Right cardiac atrium (tissue), 5 donors: ENCODE measurements at regions not wholly inside any gene's neighbourhood (a gene's known extent, or its start where the extent isn't known, plus 50 kb on each side); places are given as distances from the start of the nearest gene placed in this dataset.

Experiments used
- ATAC-seq, 2 donors: fragments of 200-7000 bp; cut with Tn5 transposase; one replicate each; pipeline versions ENCODE4 v1.8.0 to v1.9.1; 2020; ENCODE audit warnings: moderate library complexity in 2 of 2, mild to moderate bottlenecking in 1 of 2
- DNase-seq, 3 donors: peaks; one replicate each; pipeline ENCODE4 v3.0.0-alpha.2; 2020
- H3K27ac ChIP-seq: one replicate; pipeline ENCODE4 v1.5.1; 2013; ENCODE audit warnings: mild to moderate bottlenecking, low read length, control low read depth, moderate library complexity
- H3K27me3 ChIP-seq: one replicate; pipeline ENCODE4 v1.6.1; 2013; ENCODE audit not compliant: control insufficient read depth, insufficient read depth
- H3K4me1 ChIP-seq: one replicate; pipeline ENCODE4 v1.6.1; 2013; ENCODE audit warnings: low read length; ENCODE audit not compliant: control insufficient read depth, insufficient read depth
- H3K4me3 ChIP-seq: one replicate; pipeline ENCODE4 v1.5.1; 2013; ENCODE audit warnings: low read length, control low read depth
- H3K9me3 ChIP-seq: one replicate; pipeline ENCODE4 v1.6.1; 2013; ENCODE audit warnings: low read length; ENCODE audit not compliant: control insufficient read depth
- WGBS: extraction: QIAGEN DNeasy Blood & Tissue Kit; methylation state at CpG from one replicate; pipeline ENCODE4 v1.1.7; 2013; 5-methylcytosine and 5-hydroxymethylcytosine counted together
- intact Hi-C, 4 donors: fragments of 100-400 bp; cut with DNase I; formaldehyde crosslinking; loops; one replicate each; pipeline versions ENCODE4 v1.11.0 to v1.14.0; 2022 to 2023
- donor health status: healthy with polysubstance abuse.
- donor health status: DM: no; HTN: yes; CAD: no.
- donor health status: DM: no; HTN: no; CAD: no.
- donor health status: DM: no; HTN: yes; CAD: no; lungs with severe emphysema.
- donor health status: DM: yes; HTN: yes; CAD: no.

GRCh38 chr5:30103452-30104202 is 1089.9 kb upstream of the CDH6 start:
- no peak for ATAC-seq
- H3K4me3 ChIP-seq: no peak overlapping the region
- H3K27me3 ChIP-seq: no peaks in the 10 kb centered on the region
- H3K27ac ChIP-seq: no peak overlapping the region
- no peaks in the 10 kb centered on the region for H3K4me1 ChIP-seq
- intact Hi-C loops: no loop called here
- H3K9me3 ChIP-seq: peaks cover 4% of the 10 kb centered on the region
- WGBS: 55% methylated on average over 7 of the region's 7 CpGs
- no peak for DNase-seq

- ATAC-seq (no peak), DNase-seq (no peak)
- H3K9me3 ChIP-seq: peaks cover 4% of the 10 kb centered on the region
- no peaks in the 10 kb centered on the region for H3K27me3 ChIP-seq
- H3K27ac ChIP-seq: no peak overlapping the region
- 47% methylated on average over 1 of the region's 1 CpG for WGBS
- no peak overlapping the region for H3K4me3 ChIP-seq
- no peaks in the 10 kb centered on the region for H3K4me1 ChIP-seq
- intact Hi-C loops: no loop called here
These were observed 1090.4 kb upstream of the CDH6 start for GRCh38 chr5:30103052-30103451.

- intact Hi-C loops: no loop called here
- DNase-seq (no peak), ATAC-seq (no peak)
- peaks cover 4% of the 10 kb centered on the region for H3K9me3 ChIP-seq
- H3K27ac ChIP-seq: no peak overlapping the region
- H3K4me3 ChIP-seq: no peak overlapping the region
- H3K4me1 ChIP-seq: no peaks in the 10 kb centered on the region
- H3K27me3 ChIP-seq: no peaks in the 10 kb centered on the region
- WGBS: 71% methylated on average over 2 of the region's 2 CpGs
These were observed 1091.3 kb upstream of the CDH6 start for GRCh38 chr5:30102185-30102584.

GRCh38 chr5:30100929-30101328 is 1092.6 kb upstream of the CDH6 start:
- WGBS: 68% methylated on average over 2 of the region's 2 CpGs
- no peak overlapping the region for H3K27ac ChIP-seq
- intact Hi-C loops: no loop called here
- DNase-seq (no peak), ATAC-seq (no peak)
- no peaks in the 10 kb centered on the region for H3K27me3 ChIP-seq
- no peaks in the 10 kb centered on the region for H3K4me1 ChIP-seq
- peaks cover 3% of the 10 kb centered on the region for H3K9me3 ChIP-seq
- H3K4me3 ChIP-seq: no peak overlapping the region

- Histone ChIP-seq H3K4me1 (no peaks in the 10 kb centered on the region), H3K27me3 (no peaks in the 10 kb centered on the region), H3K9me3 (no peaks in the 10 kb centered on the region), H3K4me3 (no peak overlapping the region), H3K27ac (no peak overlapping the region)
- no peak for ATAC-seq
- WGBS: 50% methylated on average over 5 of the region's 5 CpGs
- no peak for DNase-seq
- intact Hi-C loops: no loop called here
These were observed 1093.3 kb upstream of the CDH6 start for GRCh38 chr5:30100148-30100713.

GRCh38 chr5:30099634-30100033 is 1093.9 kb upstream of the CDH6 start:
- Histone ChIP-seq H3K27ac (no peak overlapping the region), H3K27me3 (no peaks in the 10 kb centered on the region), H3K4me3 (no peak overlapping the region), H3K9me3 (no peaks in the 10 kb centered on the region), H3K4me1 (no peaks in the 10 kb centered on the region)
- intact Hi-C loops: no loop called here
- DNase-seq (no peak), ATAC-seq (no peak)
- WGBS: 47% methylated on average over 5 of the region's 5 CpGs

GRCh38 chr5:30098940-30099339 is 1094.5 kb upstream of the CDH6 start:
- ATAC-seq: no peak
- WGBS: 76% methylated on average over 3 of the region's 3 CpGs
- intact Hi-C loops: no loop called here

GRCh38 chr5:30092548-30092947 is 1100.9 kb upstream of the CDH6 start:
- Histone ChIP-seq H3K9me3 (no peaks in the 10 kb centered on the region), H3K27ac (no peak overlapping the region), H3K4me1 (no peaks in the 10 kb centered on the region), H3K27me3 (no peaks in the 10 kb centered on the region), H3K4me3 (no peak overlapping the region)
- DNase-seq: no peak
- no peak for ATAC-seq
- 60% methylated on average over 1 of the region's 1 CpG for WGBS
- intact Hi-C loops: no loop called here

More at GRCh38 chr5:30098940-30099339, 1094.5 kb upstream of the CDH6 start:
- Histone ChIP-seq H3K4me3 (no peak overlapping the region), H3K27me3 (no peaks in the 10 kb centered on the region), H3K27ac (no peak overlapping the region), H3K4me1 (no peaks in the 10 kb centered on the region), H3K9me3 (no peaks in the 10 kb centered on the region)
- no peak for DNase-seq

- peak in 1 of 2 donors; percentile 24 for ATAC-seq
- Histone ChIP-seq H3K27me3 (no peaks in the 10 kb centered on the region), H3K27ac (no peak overlapping the region), H3K9me3 (peaks cover 3% of the 10 kb centered on the region), H3K4me3 (no peak overlapping the region), H3K4me1 (no peaks in the 10 kb centered on the region)
- intact Hi-C loops: no loop called here
- 83% methylated on average over 18 of the region's 18 CpGs for WGBS
- peak in 2 of 3 donors; percentile 28 to 41 for DNase-seq
These were observed 1123.8 kb upstream of the CDH6 start for GRCh38 chr5:30069441-30070263.

- intact Hi-C loops: no loop called here
These were observed 1130.0 kb upstream of the CDH6 start for GRCh38 chr5:30063503-30063902.

GRCh38 chr5:30051976-30052375 is 1141.5 kb upstream of the CDH6 start:
- WGBS: 79% methylated on average over 2 of the region's 2 CpGs
- intact Hi-C loops: no loop called here
- peaks cover 2% of the 10 kb centered on the region for H3K9me3 ChIP-seq
- DNase-seq (no peak), ATAC-seq (no peak)
- no peaks in the 10 kb centered on the region for H3K27me3 ChIP-seq
- no peaks in the 10 kb centered on the region for H3K4me1 ChIP-seq
- H3K4me3 ChIP-seq: no peak overlapping the region
- no peak overlapping the region for H3K27ac ChIP-seq

More at GRCh38 chr5:30063503-30063902, 1130.0 kb upstream of the CDH6 start:
- ATAC-seq (no peak), DNase-seq (no peak)
- H3K9me3 ChIP-seq: no peaks in the 10 kb centered on the region
- no peaks in the 10 kb centered on the region for H3K27me3 ChIP-seq
- no peaks in the 10 kb centered on the region for H3K4me1 ChIP-seq
- H3K27ac ChIP-seq: no peak overlapping the region
- H3K4me3 ChIP-seq: no peak overlapping the region
